HepG2 (cell line): ENCODE measurements at regions not wholly inside any gene's neighbourhood (a gene's known extent, or its start where the extent isn't known, plus 50 kb on each side); places are given as distances from the start of the nearest gene placed in this dataset.

Source experiments
- CREB1 ChIP-seq, 2 experiments: fragments of 450-650 bp in 1 of 2; IDR thresholded peaks; 2 replicates each; pipeline ENCODE4 v1.6.1; 2016 to 2017; ENCODE audit warnings: control low read depth in 1 of 2, mild to moderate bottlenecking in 1 of 2, missing compliant biosample characterization in 1 of 2, missing genetic modification characterization in 1 of 2
- EP300 ChIP-seq, 3 experiments: sonication (generic) in 1 of 3; formaldehyde crosslinking in 1 of 3; IDR thresholded peaks; 2 replicates each; pipeline versions ENCODE4 v1.5.1 to v1.6.1; 2011 to 2020; ENCODE audit warnings: low read depth in 2 of 3, low read length in 2 of 3, borderline replicate concordance in 1 of 3, improper control_type of control experiment in 1 of 3, mild to moderate bottlenecking in 1 of 3, missing genetic modification reagents in 1 of 3, moderate library complexity in 1 of 3
- HMGXB3 ChIP-seq: sonication (generic); formaldehyde crosslinking; IDR thresholded peaks from 2 replicates; pipeline ENCODE4 v1.4.0; 2020; ENCODE audit warnings: missing genetic modification reagents, borderline replicate concordance
- HOXA7 ChIP-seq: sonication (generic); formaldehyde crosslinking; IDR thresholded peaks from 2 replicates; pipeline ENCODE4 v1.8.1; 2022; ENCODE audit warnings: mild to moderate bottlenecking, missing genetic modification reagents, moderate library complexity
- NFAT5 ChIP-seq: sonication (generic); formaldehyde crosslinking; IDR thresholded peaks from 2 replicates; pipeline ENCODE4 v1.4.0; 2020; ENCODE audit warnings: missing genetic modification reagents
- NFE2L1 ChIP-seq: sonication (generic); formaldehyde crosslinking; IDR thresholded peaks from 2 replicates; pipeline ENCODE4 v1.4.0; 2020; ENCODE audit warnings: missing genetic modification reagents, mild to moderate bottlenecking, borderline replicate concordance
- NFKBIZ ChIP-seq: IDR thresholded peaks from 2 replicates; pipeline ENCODE4 v1.6.1; 2018; ENCODE audit warnings: missing genetic modification reagents, missing compliant biosample characterization
- NR2C2 ChIP-seq: sonication (generic); formaldehyde crosslinking; IDR thresholded peaks from 2 replicates; pipeline ENCODE4 v1.4.0; 2020; ENCODE audit warnings: missing genetic modification reagents, mild to moderate bottlenecking, moderate library complexity, borderline replicate concordance
- NRL ChIP-seq: sonication (generic); formaldehyde crosslinking; IDR thresholded peaks from 2 replicates; pipeline ENCODE4 v1.5.0; 2020; ENCODE audit warnings: missing genetic modification reagents, mild to moderate bottlenecking, moderate library complexity, borderline replicate concordance
- RELA ChIP-seq: sonication (generic); formaldehyde crosslinking; IDR thresholded peaks from 2 replicates; pipeline ENCODE4 v1.4.0; 2020; ENCODE audit warnings: missing genetic modification reagents
- SOX5 ChIP-seq: IDR thresholded peaks from 2 replicates; pipeline ENCODE4 v1.6.1; 2016; ENCODE audit warnings: borderline replicate concordance
- TOPORS ChIP-seq: sonication (generic); formaldehyde crosslinking; IDR thresholded peaks from 2 replicates; pipeline ENCODE4 v1.8.0; 2023; ENCODE audit warnings: mild to moderate bottlenecking, missing genetic modification reagents
- ZBTB8A ChIP-seq: sonication (generic); formaldehyde crosslinking; IDR thresholded peaks from 2 replicates; pipeline ENCODE4 v1.4.0; 2020; ENCODE audit warnings: mild to moderate bottlenecking, low read depth, missing genetic modification reagents, borderline replicate concordance
- ZMYM3 ChIP-seq: sonication (generic); formaldehyde crosslinking; IDR thresholded peaks from 2 replicates; pipeline ENCODE4 v1.5.1; 2020; ENCODE audit warnings: mild to moderate bottlenecking, missing genetic modification reagents
- ZMYM4 ChIP-seq: sonication (generic); formaldehyde crosslinking; IDR thresholded peaks from 2 replicates; pipeline ENCODE4 v1.8.1; 2023; ENCODE audit warnings: mild to moderate bottlenecking, missing genetic modification reagents
- ZNF329 ChIP-seq: sonication (generic); formaldehyde crosslinking; IDR thresholded peaks from 2 replicates; pipeline ENCODE4 v1.9.0; 2021; ENCODE audit warnings: low read depth, mild to moderate bottlenecking, missing genetic modification reagents
- TF ChIP-seq, protein P1 (sequence below): IDR thresholded peaks from 2 replicates; pipeline ENCODE4 v1.6.1; 2016; ENCODE audit warnings: mild to moderate bottlenecking

GRCh38 chr21:17454315-17455027 is 58.4 kb upstream of the CXADR start (continued):
- no peak for TF ChIP-seq CREB1 (IDR thresholded peaks at IDR 0.05)
- 0 out of 2 replicates have a peak, but pooled peaks have one; percentile 21 for TF ChIP-seq CREB1 (CRISPR knock-in tag; IDR thresholded peaks at IDR 0.05)
- no peak; the same call in 1 of the 2 replicates for TF ChIP-seq NFKBIZ (CRISPR knock-in tag)
- peak; percentile 50; the same call in 1 of the 2 replicates for TF ChIP-seq ZNF329 (CRISPR knock-in tag)
- 0 out of 2 replicates have a peak, but pooled peaks have one; percentile 50 for TF ChIP-seq NR2C2 (CRISPR knock-in tag)
- peak; percentile 93 for TF ChIP-seq ZMYM4 (CRISPR knock-in tag)
- TF ChIP-seq ZBTB8A (CRISPR knock-in tag), result no peak
- TF ChIP-seq TOPORS (CRISPR knock-in tag), result peak; percentile 94
- no peak for TF ChIP-seq NFAT5 (CRISPR knock-in tag)
- TF ChIP-seq HMGXB3 (CRISPR knock-in tag), result no peak
- TF ChIP-seq, protein P1, sequence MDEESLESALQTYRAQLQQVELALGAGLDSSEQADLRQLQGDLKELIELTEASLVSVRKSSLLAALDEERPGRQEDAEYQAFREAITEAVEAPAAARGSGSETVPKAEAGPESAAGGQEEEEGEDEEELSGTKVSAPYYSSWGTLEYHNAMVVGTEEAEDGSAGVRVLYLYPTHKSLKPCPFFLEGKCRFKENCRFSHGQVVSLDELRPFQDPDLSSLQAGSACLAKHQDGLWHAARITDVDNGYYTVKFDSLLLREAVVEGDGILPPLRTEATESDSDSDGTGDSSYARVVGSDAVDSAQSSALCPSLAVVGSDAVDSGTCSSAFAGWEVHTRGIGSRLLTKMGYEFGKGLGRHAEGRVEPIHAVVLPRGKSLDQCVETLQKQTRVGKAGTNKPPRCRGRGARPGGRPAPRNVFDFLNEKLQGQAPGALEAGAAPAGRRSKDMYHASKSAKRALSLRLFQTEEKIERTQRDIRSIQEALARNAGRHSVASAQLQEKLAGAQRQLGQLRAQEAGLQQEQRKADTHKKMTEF (CRISPR knock-in tag), result peak; percentile 95
- TF ChIP-seq EP300 (IDR thresholded peaks at IDR 0.05; ENCODE audit: low read depth in 2 of 2, low read length in 2 of 2), result peak in 1 of 2 experiments; percentile 25; a peak in 1 of 4 replicates
- TF ChIP-seq EP300 (CRISPR knock-in tag; IDR thresholded peaks at IDR 0.05; ENCODE audit: borderline replicate concordance), result peak; percentile 48; the same call in 1 of the 2 replicates
- peak; percentile 93 for TF ChIP-seq ZMYM3 (CRISPR knock-in tag)
- 0 out of 2 replicates have a peak, but pooled peaks have one; percentile 33 for TF ChIP-seq RELA (CRISPR knock-in tag)
- TF ChIP-seq NFE2L1, result no peak
- TF ChIP-seq SOX5 (CRISPR knock-in tag), result peak; percentile 57; the same call in 1 of the 2 replicates
- TF ChIP-seq HOXA7 (CRISPR knock-in tag), result no peak
- TF ChIP-seq NRL (CRISPR knock-in tag), result peak; percentile 60; the same call in 1 of the 2 replicates
